HepG2 (cell line): ENCODE measurements at regions not wholly inside any gene's neighbourhood (a gene's known extent, or its start where the extent isn't known, plus 50 kb on each side); places are given as distances from the start of the nearest gene placed in this dataset.

Experiments used
- CREB1 ChIP-seq, 2 experiments: fragments of 450-650 bp in 1 of 2; IDR thresholded peaks; 2 replicates each; pipeline ENCODE4 v1.6.1; 2016 to 2017; ENCODE audit warnings: control low read depth in 1 of 2, mild to moderate bottlenecking in 1 of 2, missing compliant biosample characterization in 1 of 2, missing genetic modification characterization in 1 of 2
- SMAD1 ChIP-seq: sonication (generic); formaldehyde crosslinking; IDR thresholded peaks from 2 replicates; pipeline ENCODE4 v1.4.0; 2020; ENCODE audit warnings: missing genetic modification reagents, low read depth, mild to moderate bottlenecking, borderline replicate concordance
- YY1 ChIP-seq: IDR thresholded peaks from 2 replicates; pipeline ENCODE4 v1.6.1; 2011; ENCODE audit warnings: low read length, low read depth, moderate library complexity, mild to moderate bottlenecking; ENCODE audit not compliant: insufficient read depth, insufficient replicate concordance
- ZNF354B ChIP-seq: sonication (generic); formaldehyde crosslinking; IDR thresholded peaks from 2 replicates; pipeline ENCODE4 v1.8.0; 2022; ENCODE audit warnings: mild to moderate bottlenecking, missing genetic modification reagents
- ZNF550 ChIP-seq: sonication (generic); formaldehyde crosslinking; IDR thresholded peaks from 2 replicates; pipeline ENCODE4 v1.4.0; 2020; ENCODE audit warnings: mild to moderate bottlenecking, missing genetic modification reagents, borderline replicate concordance
- TF ChIP-seq, protein P1 (sequence below): sonication (generic); formaldehyde crosslinking; IDR thresholded peaks from 2 replicates; pipeline ENCODE4 v1.5.0; 2020; ENCODE audit warnings: missing genetic modification reagents, mild to moderate bottlenecking, borderline replicate concordance
- TF ChIP-seq, protein P2 (sequence below): sonication (generic); formaldehyde crosslinking; IDR thresholded peaks from 2 replicates; pipeline ENCODE4 v1.8.0; 2022; ENCODE audit warnings: mild to moderate bottlenecking, missing genetic modification reagents, moderate library complexity

DNA sequence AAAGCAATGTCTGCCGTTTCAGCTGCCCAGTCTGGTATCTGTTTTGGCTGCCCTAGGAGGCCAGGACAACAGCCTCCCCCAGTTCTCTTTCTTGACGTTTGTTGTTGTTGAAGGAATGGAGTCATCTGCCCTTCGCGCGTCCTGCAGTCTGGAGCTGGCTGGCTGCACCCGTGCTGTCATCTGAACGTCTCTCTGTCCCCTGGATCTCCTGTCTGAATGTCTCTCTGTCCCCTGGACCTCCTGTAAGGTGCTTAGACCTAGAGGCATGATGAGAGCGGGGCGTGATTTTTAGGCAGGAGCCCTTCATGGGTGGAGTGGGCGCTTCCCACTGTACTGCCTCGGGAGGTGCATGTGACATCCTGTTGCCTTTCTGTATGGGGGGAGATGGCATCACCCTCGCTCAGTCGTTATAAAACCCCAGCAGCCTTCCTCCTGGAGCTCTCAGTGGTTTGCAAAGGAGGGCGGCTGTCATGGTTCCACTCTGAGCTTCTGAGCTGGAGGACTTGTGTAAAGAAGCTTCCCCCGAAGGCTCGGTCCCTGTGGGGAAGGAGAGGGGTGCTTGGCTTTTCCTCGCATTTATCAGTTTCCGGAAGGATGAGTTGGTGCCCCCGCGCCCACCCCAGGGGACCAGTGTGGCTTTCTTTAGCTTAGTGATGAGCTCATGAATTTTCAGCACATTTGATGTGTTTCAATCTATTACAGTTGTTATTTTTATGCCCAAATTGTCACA lies 49.8 kb upstream of the OLFM1 start:
- no peak for TF ChIP-seq ZNF550 (CRISPR knock-in tag)
- TF ChIP-seq, protein P1, sequence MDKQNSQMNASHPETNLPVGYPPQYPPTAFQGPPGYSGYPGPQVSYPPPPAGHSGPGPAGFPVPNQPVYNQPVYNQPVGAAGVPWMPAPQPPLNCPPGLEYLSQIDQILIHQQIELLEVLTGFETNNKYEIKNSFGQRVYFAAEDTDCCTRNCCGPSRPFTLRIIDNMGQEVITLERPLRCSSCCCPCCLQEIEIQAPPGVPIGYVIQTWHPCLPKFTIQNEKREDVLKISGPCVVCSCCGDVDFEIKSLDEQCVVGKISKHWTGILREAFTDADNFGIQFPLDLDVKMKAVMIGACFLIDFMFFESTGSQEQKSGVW = no peak
- no peak for TF ChIP-seq YY1
- no peak for TF ChIP-seq CREB1 (IDR thresholded peaks at IDR 0.05)
- TF ChIP-seq CREB1 (CRISPR knock-in tag; IDR thresholded peaks at IDR 0.05) = no peak
- TF ChIP-seq ZNF354B (CRISPR knock-in tag) = no peak
- TF ChIP-seq, protein P2, sequence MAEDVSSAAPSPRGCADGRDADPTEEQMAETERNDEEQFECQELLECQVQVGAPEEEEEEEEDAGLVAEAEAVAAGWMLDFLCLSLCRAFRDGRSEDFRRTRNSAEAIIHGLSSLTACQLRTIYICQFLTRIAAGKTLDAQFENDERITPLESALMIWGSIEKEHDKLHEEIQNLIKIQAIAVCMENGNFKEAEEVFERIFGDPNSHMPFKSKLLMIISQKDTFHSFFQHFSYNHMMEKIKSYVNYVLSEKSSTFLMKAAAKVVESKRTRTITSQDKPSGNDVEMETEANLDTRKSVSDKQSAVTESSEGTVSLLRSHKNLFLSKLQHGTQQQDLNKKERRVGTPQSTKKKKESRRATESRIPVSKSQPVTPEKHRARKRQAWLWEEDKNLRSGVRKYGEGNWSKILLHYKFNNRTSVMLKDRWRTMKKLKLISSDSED (CRISPR knock-in tag) = no peak
- TF ChIP-seq SMAD1 (CRISPR knock-in tag) = no peak
